HCT116 (cell line): ENCODE measurements at regions not wholly inside any gene's neighbourhood (a gene's known extent, or its start where the extent isn't known, plus 50 kb on each side); places are given as distances from the start of the nearest gene placed in this dataset.
A peak's percentile ranks its signal among the peaks of the same experiment; 100 is the strongest.

ENCODE experiments used
- ATAC-seq: fragments of 200-7000 bp; cut with Tn5 transposase; 2 replicates; pipeline ENCODE4 v1.9.1; 2020; ENCODE audit warnings: mild to moderate bottlenecking, moderate library complexity
- BruUV-seq: library from RNA; stranded (reverse); fragments of 400-500 nt; replicated peaks from 2 replicates; lab custom pipeline; 2021; lab: Mats Ljungman, UMichigan
- CTCF ChIA-PET: fragments of 300-600 bp; sonication (Branson Sonifier 250); formaldehyde crosslinking; loops from one replicate; lab custom pipeline; 2021; ENCODE audit warnings: antibody characterized with exemption; lab: Charles Lee
- POLR2A ChIA-PET: fragments of 300-600, 350-600 bp; sonication (Branson Sonifier 250); formaldehyde crosslinking; loops from one replicate; lab custom pipeline; 2021; ENCODE audit warnings: antibody characterized with exemption; lab: Charles Lee
- RAD21 ChIA-PET, 2 experiments: fragments of 300-600 bp; sonication (Branson Sonifier 250); formaldehyde crosslinking; loops; one replicate each; lab custom pipeline; 2023; ENCODE audit warnings: low total read pairs in 2 of 2; ENCODE audit not compliant: uncharacterized antibody in 2 of 2, unreplicated experiment in 2 of 2, low non-redundant PET in 1 of 2; lab: Charles Lee
- DNase-seq: peaks from one replicate; pipeline ENCODE4 v3.0.0-alpha.2; 2010; ENCODE audit warnings: low read depth, low spot score
- H2AFZ ChIP-seq: fragments of 200-600 bp; shearing (Covaris generic), sonication (generic); 2 replicates; pipeline ENCODE4 v1.6.1; 2017; ENCODE audit warnings: low read depth, mixed run types, mixed read lengths, antibody characterized with exemption, low read length; ENCODE audit not compliant: poor library complexity, severe bottlenecking
- H3K27ac ChIP-seq: 2 replicates; pipeline ENCODE4 v1.5.1; 2012; ENCODE audit warnings: low read depth, low read length
- H3K27me3 ChIP-seq: fragments of 200-600 bp; sonication (generic); 2 replicates; pipeline ENCODE4 v1.6.1; 2016; ENCODE audit warnings: mixed run types, low read length, mixed read lengths; ENCODE audit not compliant: insufficient read depth
- H3K36me3 ChIP-seq, 2 experiments: fragments of 200-500 bp in 1 of 2; fragments of 200-600 bp in 1 of 2; sonication (Bioruptor generic) in 1 of 2; sonication (generic) in 1 of 2; 2 replicates each; pipeline versions ENCODE4 v1.5.1 to v1.6.1; 2014 to 2016; ENCODE audit warnings: low read length in 2 of 2, inconsistent platforms in 1 of 2, mixed read lengths in 1 of 2, mixed run types in 1 of 2; ENCODE audit not compliant: insufficient read depth in 2 of 2, control insufficient read depth in 1 of 2
- H3K4me1 ChIP-seq, 2 experiments: fragments of 200-600 bp in 1 of 2; sonication (generic) in 1 of 2; 2 replicates each; pipeline versions ENCODE4 v1.5.1 to v1.6.1; 2012 to 2017; ENCODE audit warnings: low read length in 2 of 2, inconsistent platforms in 1 of 2, mild to moderate bottlenecking in 1 of 2, mixed read lengths in 1 of 2, mixed run types in 1 of 2, moderate library complexity in 1 of 2; ENCODE audit not compliant: insufficient read depth in 2 of 2, control insufficient read depth in 1 of 2
- H3K4me2 ChIP-seq: fragments of 200-600 bp; sonication (generic); 2 replicates; pipeline ENCODE4 v1.6.1; 2017; ENCODE audit warnings: mixed run types, low read length, mixed read lengths
- H3K4me3 ChIP-seq, 2 experiments: fragments of 200-600 bp in 1 of 2; sonication (generic) in 1 of 2; replicated peaks in 1 of 2; 2 replicates each; pipeline ENCODE4 v1.5.1; 2011 to 2016; ENCODE audit warnings: low read length in 2 of 2, control low read depth in 1 of 2, low read depth in 1 of 2, mild to moderate bottlenecking in 1 of 2, mixed read lengths in 1 of 2, mixed run types in 1 of 2
- H3K79me2 ChIP-seq: fragments of 200-600 bp; sonication (generic); 2 replicates; pipeline ENCODE4 v1.6.1; 2017; ENCODE audit warnings: mild to moderate bottlenecking, mixed run types, low read length, moderate library complexity, mixed read lengths; ENCODE audit not compliant: insufficient read depth
- H3K9ac ChIP-seq: fragments of 200-600 bp; sonication (generic); 2 replicates; pipeline ENCODE4 v1.6.1; 2016; ENCODE audit warnings: low read length, mixed read lengths
- H3K9me2 ChIP-seq: fragments of 200-600 bp; sonication (generic), shearing (Covaris generic); 2 replicates; pipeline ENCODE4 v1.6.1; 2017; ENCODE audit warnings: mixed run types, mild to moderate bottlenecking, moderate library complexity; ENCODE audit not compliant: insufficient read depth
- H3K9me3 ChIP-seq, 2 experiments: fragments of 200-500 bp in 1 of 2; fragments of 200-600 bp in 1 of 2; sonication (Bioruptor generic) in 1 of 2; sonication (generic) in 1 of 2; 2 replicates each; pipeline ENCODE4 v1.6.1; 2014 to 2017; ENCODE audit warnings: low read length in 2 of 2, mixed read lengths in 2 of 2, inconsistent platforms in 1 of 2, low read depth in 1 of 2, mild to moderate bottlenecking in 1 of 2, mixed run types in 1 of 2, moderate library complexity in 1 of 2; ENCODE audit not compliant: control insufficient read depth in 1 of 2, insufficient read depth in 1 of 2
- H4K20me1 ChIP-seq: fragments of 200-600 bp; sonication (generic), shearing (Covaris generic); 2 replicates; pipeline ENCODE4 v1.6.1; 2017; ENCODE audit warnings: mixed run types, mild to moderate bottlenecking, moderate library complexity; ENCODE audit not compliant: insufficient read depth
- EGR1 ChIP-seq: IDR thresholded peaks from 2 replicates; pipeline ENCODE4 v1.6.1; 2012; ENCODE audit warnings: low read depth
- JUND ChIP-seq: IDR thresholded peaks from 2 replicates; pipeline ENCODE4 v1.6.1; 2012
- RAD21 ChIP-seq: IDR thresholded peaks from 2 replicates; pipeline ENCODE4 v1.6.1; 2012; ENCODE audit warnings: low read depth, mild to moderate bottlenecking
- REST ChIP-seq: IDR thresholded peaks from 2 replicates; pipeline ENCODE4 v1.6.1; 2012; ENCODE audit warnings: low read depth
- SIN3A ChIP-seq: IDR thresholded peaks from 2 replicates; pipeline ENCODE4 v1.6.1; 2012; ENCODE audit warnings: low read depth
- SRF ChIP-seq: IDR thresholded peaks from 2 replicates; pipeline ENCODE4 v1.6.1; 2012; ENCODE audit warnings: low read depth
- ZFX ChIP-seq: fragments of 450-650 bp; IDR thresholded peaks from 2 replicates; pipeline ENCODE4 v1.6.1; 2017
- intact Hi-C: fragments of 100-400 bp; cut with micrococcal nuclease; formaldehyde crosslinking; loops from 2 replicates; pipeline ENCODE4 v1.10.0; 2022

GRCh38 chr9:136606687-136607333 is 55.9 kb upstream of the EGFL7 start:
- no TSS peak for BruUV-seq
- H3K27me3 ChIP-seq = no peaks in the 10 kb centered on the region
- H3K4me1 ChIP-seq = peaks cover 0 to 19% of the 10 kb centered on the region in 2 experiments; a peak in 3 of 4 replicates
- no peak overlapping the region for H2AFZ ChIP-seq
- H3K9me3 ChIP-seq = no peaks in the 10 kb centered on the region
- TF ChIP-seq EGR1 = no peak
- TF ChIP-seq REST = no peak
- TF ChIP-seq JUND = no peak
- no peak for TF ChIP-seq SIN3A
- no peak for TF ChIP-seq ZFX
- no peak for TF ChIP-seq RAD21
- no peak for TF ChIP-seq SRF
- H4K20me1 ChIP-seq = no peaks in the 10 kb centered on the region
- no peaks in the 10 kb centered on the region for H3K79me2 ChIP-seq
- DNase-seq (no peak), ATAC-seq (0 out of 2 replicates have a peak, but pooled peaks have one; percentile 20)
- no peak overlapping the region for H3K27ac ChIP-seq
- ChIA-PET RAD21 (no interaction called here), POLR2A (interaction anchor here (0.9 kb wide), 1 partner anchor 61 kb away, joined by 4 read pairs; the partner anchor contains the start of gene NOTCH1), CTCF (interaction anchor here (1.0 to 1.4 kb wide), 2 partner anchors 122 kb away, joined by 3 to 4 read pairs; no protein-coding TSS in a partner anchor)
- no peaks in the 10 kb centered on the region for H3K9me2 ChIP-seq
- no peaks in the 10 kb centered on the region for H3K36me3 ChIP-seq
- H3K9ac ChIP-seq = no peak overlapping the region
- no peak overlapping the region; the same call in 1 of the 2 replicates for H3K4me2 ChIP-seq
- intact Hi-C loops = no loop called here
- H3K4me3 ChIP-seq = no peak overlapping the region
